Gastroesophageal sphincter (tissue), 3 donors: ENCODE measurements at regions not wholly inside any gene's neighbourhood (a gene's known extent, or its start where the extent isn't known, plus 50 kb on each side); places are given as distances from the start of the nearest gene placed in this dataset.

ENCODE experiments used
- CTCF ChIP-seq, 4 experiments: fragments of 200-600 bp in 2 of 4; fragments of 450-650 bp in 2 of 4; sonication (generic) in 1 of 4; IDR thresholded peaks; one replicate each; pipeline ENCODE4 v1.5.1; 2017 to 2019; ENCODE audit warnings: antibody characterized with exemption in 4 of 4, mild to moderate bottlenecking in 2 of 4, moderate library complexity in 2 of 4
- EP300 ChIP-seq: sonication (generic); formaldehyde crosslinking; IDR thresholded peaks from one replicate; pipeline ENCODE4 v1.6.1; 2017; ENCODE audit warnings: antibody characterized with exemption, mild to moderate bottlenecking
- POLR2A ChIP-seq, 2 donors: fragments of 450-650 bp; IDR thresholded peaks; one replicate each; pipeline ENCODE4 v1.6.1; 2017; ENCODE audit warnings: antibody characterized with exemption in 2 of 2, mild to moderate bottlenecking in 2 of 2, moderate library complexity in 1 of 2

DNA sequence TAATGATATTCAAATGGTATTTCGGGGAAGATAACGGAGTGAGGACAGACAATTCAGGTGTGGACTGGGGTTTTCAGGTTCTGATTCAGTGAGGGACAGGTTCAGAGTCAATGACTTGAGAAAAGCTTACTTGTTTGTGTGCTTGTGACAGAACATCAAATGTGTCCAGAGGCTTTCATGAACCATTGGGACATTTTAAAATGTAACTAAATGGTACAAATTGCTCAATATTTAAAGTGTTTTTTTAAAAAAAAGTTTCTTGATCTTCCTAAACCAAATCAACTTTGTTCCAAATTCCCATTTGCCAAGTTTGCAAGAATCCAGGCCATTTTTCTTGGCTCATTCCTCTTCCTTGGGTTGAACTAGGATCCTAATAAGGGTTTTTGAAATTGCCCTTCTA lies 59.4 kb upstream of the BZW1 start:
- TF ChIP-seq CTCF (IDR thresholded peaks at IDR 0.05) = no peak
- no peak for TF ChIP-seq POLR2A (IDR thresholded peaks at IDR 0.05)
- no peak for TF ChIP-seq EP300
